Hindlimb muscle (tissue), 1 donor: ENCODE measurements at regions not wholly inside any gene's neighbourhood (a gene's known extent, or its start where the extent isn't known, plus 50 kb on each side); places are given as distances from the start of the nearest gene placed in this dataset.

Experiments used
- DNase-seq: peaks from one replicate; pipeline ENCODE4 v3.0.0-alpha.2; 2013

GRCh38 chr14:83485591-83485990 lies 1951.9 kb upstream of the SEL1L start:
- no peak for DNase-seq

DNA sequence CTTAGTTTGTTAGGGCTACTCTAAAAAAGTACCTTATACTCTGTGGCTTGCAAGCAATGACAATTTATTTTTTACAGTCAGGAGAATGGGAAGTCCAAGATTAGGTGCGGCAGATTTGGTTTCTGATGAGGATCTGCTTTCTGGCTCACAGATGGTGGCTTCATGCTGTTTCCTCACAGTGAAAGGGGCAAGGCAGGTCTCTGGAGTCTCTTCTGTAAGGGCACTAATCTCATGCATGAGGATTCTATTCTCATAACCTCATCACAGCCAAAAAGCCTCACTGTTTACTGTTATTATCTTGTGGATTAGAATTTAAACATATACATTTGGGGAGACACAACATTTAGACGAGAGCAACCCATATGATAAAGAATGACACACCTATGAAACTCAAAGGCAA lies 1957.4 kb upstream of the SEL1L start:
- DNase-seq: no peak

- DNase-seq: no peak
Observed at GRCh38 chr14:83520837-83521236, 1987.2 kb upstream of the SEL1L start.

- no peak for DNase-seq
Observed at GRCh38 chr14:83529531-83529930, 1995.9 kb upstream of the SEL1L start.

GRCh38 chr14:83533734-83534133 lies 1996.2 kb upstream of the FLRT2 start:
- DNase-seq: no peak

- no peak for DNase-seq
Observed at GRCh38 chr14:83534995-83535394, 1994.9 kb upstream of the FLRT2 start.

- no peak for DNase-seq
Observed at GRCh38 chr14:83535444-83535843, 1994.5 kb upstream of the FLRT2 start.

DNA sequence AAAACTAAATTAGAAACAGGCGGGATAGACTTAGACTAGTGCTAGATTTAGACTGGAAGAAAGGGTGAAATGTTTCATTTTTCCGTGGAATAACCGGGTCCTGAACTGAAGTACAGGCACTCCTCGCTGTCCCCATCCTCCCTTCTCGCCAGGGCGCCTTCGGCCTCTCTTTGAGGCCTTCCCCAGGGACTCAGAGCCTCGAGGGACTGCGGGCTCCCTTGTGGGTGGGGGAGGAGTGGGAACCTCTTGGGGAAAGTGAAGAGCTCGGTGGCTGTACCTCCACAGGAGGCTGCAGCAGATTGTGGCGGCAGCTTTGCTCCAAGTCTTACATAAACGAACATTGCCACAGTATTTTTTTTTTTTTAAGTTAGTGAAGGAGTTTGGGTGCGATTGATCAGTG lies 1988.8 kb upstream of the FLRT2 start:
- no peak for DNase-seq

- no peak for DNase-seq
Observed at GRCh38 chr14:83548061-83548839, 1981.7 kb upstream of the FLRT2 start.

GRCh38 chr14:83556065-83556464 lies 1973.9 kb upstream of the FLRT2 start:
- no peak for DNase-seq

GRCh38 chr14:83556746-83557453 lies 1973.0 kb upstream of the FLRT2 start:
- DNase-seq: no peak

- DNase-seq: no peak
Observed at GRCh38 chr14:83558946-83559345, 1971.0 kb upstream of the FLRT2 start.

DNA sequence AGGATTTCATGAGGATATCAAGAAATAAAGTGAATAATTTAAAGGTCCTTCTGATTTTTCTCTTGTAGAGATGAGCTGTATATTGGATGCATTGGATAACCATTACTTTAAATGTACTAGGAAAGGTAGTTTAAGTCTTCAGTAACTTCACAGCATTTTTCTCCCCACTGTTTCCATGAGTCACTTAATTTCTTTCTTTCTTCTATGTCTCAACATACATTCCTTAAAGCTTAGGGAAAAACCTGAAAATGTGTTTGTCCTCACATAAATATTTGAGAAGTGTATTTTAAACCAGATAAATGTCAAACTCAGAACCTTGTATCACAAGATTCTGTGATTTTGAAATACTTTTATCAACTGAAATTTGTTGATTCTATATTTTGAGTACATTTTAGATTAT lies 1970.2 kb upstream of the FLRT2 start:
- no peak for DNase-seq

DNA sequence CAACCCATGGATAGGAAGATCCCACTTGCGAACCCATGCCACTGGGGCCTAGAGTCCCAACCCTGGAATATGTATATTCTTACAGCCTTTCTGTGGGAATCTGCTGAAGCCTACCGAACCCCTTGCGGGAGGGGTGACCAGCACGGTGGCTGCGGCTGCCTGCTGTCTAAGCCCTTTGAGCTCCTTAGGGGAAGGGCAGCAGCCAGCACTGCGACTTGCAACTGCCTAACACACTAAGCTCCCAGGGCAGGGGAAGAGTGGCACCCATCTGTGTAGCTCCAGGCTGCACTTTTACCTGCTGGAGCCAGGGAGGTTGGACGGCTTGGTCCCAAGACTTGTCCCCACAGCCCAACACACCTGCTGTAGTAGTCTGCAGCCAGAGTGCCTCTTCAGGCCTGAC lies 1968.7 kb upstream of the FLRT2 start:
- no peak for DNase-seq

- DNase-seq: no peak
Observed at GRCh38 chr14:83566567-83566966, 1963.4 kb upstream of the FLRT2 start.

DNA sequence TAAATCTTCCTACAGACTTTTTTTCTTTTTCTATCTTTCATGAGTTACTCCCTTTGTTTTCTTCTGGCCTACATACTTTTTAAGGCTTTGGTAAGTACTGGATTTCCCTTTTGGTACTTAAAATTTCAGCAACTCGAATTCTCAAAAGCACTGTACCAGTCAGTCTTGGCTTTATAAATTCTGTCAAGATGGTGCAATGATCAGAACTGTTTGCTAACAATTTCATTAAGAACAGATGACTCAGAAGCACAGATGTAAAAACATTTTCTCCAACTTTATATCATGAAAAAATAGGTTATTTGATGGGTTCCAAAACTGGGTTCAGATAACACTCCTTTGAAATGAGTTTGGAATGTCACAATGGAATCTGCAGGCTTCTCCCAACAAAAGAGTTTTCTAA lies 1961.8 kb upstream of the FLRT2 start:
- DNase-seq: no peak

DNA sequence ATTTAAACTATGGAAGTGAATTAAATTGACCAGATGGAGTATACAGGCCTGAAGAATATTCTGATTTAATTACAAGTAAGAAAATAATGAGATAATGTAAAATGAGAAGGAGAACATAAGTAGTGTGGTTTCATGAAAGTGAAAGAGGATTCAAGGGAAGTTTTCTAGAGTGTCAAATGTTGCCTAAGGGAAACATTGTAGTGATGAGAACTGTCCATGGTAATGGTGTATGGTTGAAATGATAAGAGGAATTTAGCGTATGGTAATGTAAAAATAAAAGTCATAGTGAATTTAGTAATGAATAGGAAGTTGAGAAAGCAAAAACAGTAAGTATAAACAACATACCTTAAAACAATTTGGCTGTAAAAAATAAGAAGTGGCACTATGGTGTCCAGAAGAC lies 1954.6 kb upstream of the FLRT2 start:
- DNase-seq: no peak

DNA sequence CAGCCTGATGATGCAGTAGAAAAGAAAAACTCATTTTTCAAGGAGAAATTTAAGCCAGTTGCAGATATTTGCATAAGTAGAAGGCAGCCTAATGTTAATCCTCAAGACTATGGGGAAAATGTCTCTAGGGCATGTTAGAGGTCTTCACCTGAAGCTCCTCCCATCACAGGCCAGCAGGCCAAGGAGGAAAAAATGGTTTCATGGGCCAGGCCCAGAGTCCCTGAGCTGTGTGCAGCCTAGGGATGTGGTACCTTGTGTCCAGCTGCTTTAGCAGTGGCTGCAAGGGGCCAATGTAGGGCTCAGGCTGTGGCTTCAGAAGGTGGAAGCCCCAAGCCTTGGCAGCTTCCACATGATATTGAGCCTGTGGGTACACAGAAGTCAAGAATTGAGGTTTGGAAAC lies 1946.7 kb upstream of the FLRT2 start:
- DNase-seq: no peak

GRCh38 chr14:83594874-83595273 lies 1935.1 kb upstream of the FLRT2 start:
- DNase-seq: no peak

DNA sequence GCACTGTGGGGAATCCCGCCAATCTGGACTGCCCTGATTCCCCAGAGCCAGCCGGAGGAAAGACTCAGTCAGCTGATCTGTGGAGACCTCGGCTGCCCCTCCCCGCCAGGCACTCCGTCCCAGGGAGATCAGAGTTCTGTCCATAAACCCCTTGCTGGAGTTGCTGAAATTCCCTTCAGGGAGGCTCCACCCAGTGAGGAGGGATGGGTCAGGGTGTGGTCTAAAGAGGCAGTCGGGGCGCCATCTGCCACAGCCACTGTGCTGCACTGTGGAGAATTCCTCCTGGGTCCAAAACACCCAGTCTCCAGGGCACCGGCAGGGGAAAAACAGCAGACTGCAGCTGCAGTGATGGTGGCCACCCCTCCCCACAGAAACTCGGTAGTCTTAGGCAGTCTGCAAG lies 1922.3 kb upstream of the FLRT2 start:
- DNase-seq: no peak

DNA sequence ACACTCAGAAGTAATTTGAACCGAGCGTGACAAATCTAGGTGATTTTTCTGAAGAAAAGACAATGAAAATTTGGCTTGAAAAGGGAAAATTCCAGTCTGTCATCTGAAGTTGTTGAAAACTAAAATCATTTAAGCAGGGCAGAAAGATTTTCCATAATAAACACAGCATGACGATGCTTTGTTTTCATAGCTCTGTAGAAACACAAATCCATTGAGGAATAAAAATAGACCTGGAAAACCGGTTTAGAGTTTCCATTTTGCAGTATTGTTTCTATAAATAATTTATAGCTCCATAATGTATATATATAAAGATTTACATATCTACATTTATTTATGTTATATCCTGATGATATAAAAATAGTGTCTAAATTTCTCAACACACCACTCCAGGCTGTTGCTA lies 1918.5 kb upstream of the FLRT2 start:
- no peak for DNase-seq

DNA sequence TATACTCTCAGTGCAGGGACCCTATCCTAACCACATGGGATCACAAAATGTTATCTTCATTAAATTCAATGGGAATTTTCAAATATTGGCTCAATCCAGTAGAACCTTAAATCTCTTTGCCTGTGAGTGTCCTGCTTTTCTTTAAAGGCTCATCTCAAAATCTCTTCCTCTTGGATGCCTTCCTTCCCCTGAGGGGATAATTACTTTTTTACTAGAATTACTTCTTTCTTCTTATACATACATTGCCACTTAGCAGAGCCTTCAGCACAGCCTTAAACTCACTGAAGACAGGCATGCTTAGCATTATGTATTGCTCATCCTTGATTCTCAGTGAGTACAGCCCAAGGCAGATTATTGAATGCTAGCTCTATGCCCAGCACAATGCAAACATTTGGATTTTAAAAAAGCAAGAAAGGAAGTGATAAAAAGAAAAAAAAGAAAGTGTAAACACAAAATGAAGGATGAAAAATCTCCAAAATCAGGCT lies 1918.0 kb upstream of the FLRT2 start:
- no peak for DNase-seq

DNA sequence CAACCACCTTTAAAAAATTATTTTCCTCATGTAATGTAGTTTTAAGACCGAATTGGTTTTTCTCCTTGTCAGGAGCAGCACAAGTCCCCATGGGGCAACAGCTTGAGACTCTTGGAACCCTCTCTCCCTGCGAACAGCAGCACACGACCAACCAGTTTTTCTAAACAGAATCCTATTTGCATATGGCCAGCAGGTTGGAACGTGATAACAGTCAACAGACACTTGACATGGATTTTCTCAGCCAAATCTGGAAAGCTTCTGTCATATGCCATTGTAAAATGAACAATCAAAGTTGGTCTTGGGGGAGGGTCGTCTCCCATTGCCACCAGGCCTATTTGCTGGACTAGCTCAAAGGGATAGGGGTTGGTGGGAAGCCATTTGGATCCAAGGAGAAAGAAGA lies 1915.0 kb upstream of the FLRT2 start:
- DNase-seq: no peak

DNA sequence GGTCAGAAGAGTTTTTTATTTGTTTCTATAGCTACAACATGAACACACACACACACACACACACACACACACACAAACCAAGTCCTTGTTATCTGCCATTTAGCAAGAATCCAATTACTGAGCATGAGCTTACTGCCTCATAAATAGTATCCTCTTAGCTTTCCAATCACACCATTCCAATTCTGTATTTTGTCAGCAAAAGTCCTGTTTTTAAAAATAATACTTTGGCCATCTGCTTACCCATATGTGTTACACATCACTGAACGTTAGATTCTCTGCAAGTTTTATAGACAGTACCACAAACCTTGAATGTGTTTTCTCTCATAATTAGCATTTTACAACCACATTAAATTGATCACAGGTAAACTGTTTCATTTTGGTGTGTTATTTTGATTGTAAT lies 1905.4 kb upstream of the FLRT2 start:
- no peak for DNase-seq
